Motor neuron (in vitro differentiated cells): ENCODE measurements at regions not wholly inside any gene's neighbourhood (a gene's known extent, or its start where the extent isn't known, plus 50 kb on each side); places are given as distances from the start of the nearest gene placed in this dataset.
"Not testable (repeated sequence)": the region's sequence is repeated elsewhere in the genome, so short reads cannot be mapped to it uniquely, and the experiment has no call there.

Experiments used
- ATAC-seq, 8 experiments: fragments of 200-7000 bp; cut with Tn5 transposase; replicated peaks in 6 of 8; 2 replicates each; pipeline ENCODE4 v1.8.0; 2021; ENCODE audit warnings: mild to moderate bottlenecking in 8 of 8, moderate library complexity in 8 of 8
- H3K27ac ChIP-seq, 2 donors: fragments of 250-450 bp; sonication (Bioruptor Pico); 2 replicates each; pipeline ENCODE4 v1.9.0; 2021; ENCODE audit warnings: antibody characterized with exemption in 2 of 2, mild to moderate bottlenecking in 2 of 2, moderate library complexity in 1 of 2
- H3K4me1 ChIP-seq, 2 donors: fragments of 250-450 bp; sonication (Bioruptor Pico); replicated peaks in 1 of 2; 2 replicates each; pipeline ENCODE4 v1.6.1; 2021; ENCODE audit warnings: antibody characterized with exemption in 2 of 2, mild to moderate bottlenecking in 2 of 2, moderate library complexity in 1 of 2
- H3K4me3 ChIP-seq, 5 donors: fragments of 250-450 bp; sonication (Bioruptor Pico); 2 replicates each; pipeline ENCODE4 v1.9.0; 2021; ENCODE audit warnings: antibody characterized with exemption in 5 of 5, mild to moderate bottlenecking in 5 of 5, moderate library complexity in 4 of 5
- whole genome bisulfite sequencing, 10 experiments: fragments of 450-650 bp; shearing (Covaris generic); methylation state at CpG; one replicate each; pipeline ENCODE4 v1.0.0; 2022; 5-methylcytosine and 5-hydroxymethylcytosine counted together
- in situ Hi-C, 9 experiments: fragments of 400-800 bp; cut with MboI; loops; one replicate each; pipeline ENCODE4 v1.15.0; 2021; ENCODE audit warnings: low sequenced_read_pairs in 9 of 9, low pct_unique_long_range_greater_than_20kb in 2 of 9; ENCODE audit not compliant: unreplicated experiment in 9 of 9

DNA sequence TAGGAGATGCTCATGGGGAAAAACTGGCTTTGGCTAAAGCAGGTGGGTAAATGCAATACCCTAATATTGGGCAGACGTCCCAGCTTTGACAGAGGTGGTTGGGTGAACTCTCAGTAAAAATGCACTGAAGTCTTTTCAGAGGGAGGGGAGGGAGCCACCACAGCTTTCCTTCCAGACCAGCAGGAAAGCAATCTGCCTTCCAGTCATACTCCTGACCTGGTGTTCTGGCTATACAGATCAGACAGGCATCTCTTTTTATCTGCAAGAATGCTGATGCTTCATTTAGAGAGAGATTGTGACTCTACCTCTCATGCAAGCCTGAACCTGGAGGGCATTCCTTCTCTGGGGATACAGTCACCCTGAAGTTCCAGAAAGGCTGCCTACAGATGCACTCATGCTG is 52.6 kb upstream of the ICA1 start:
- no peaks in the 10 kb centered on the region for H3K4me1 ChIP-seq
- H3K4me3 ChIP-seq: no peak overlapping the region
- H3K27ac ChIP-seq: no peak overlapping the region
- WGBS, 10 experiments: 0 to 89% (median 40%) methylated on average over 1 of the region's 1 CpG; no CpG with 5 or more reads in 6 of the 10 experiments
- in situ Hi-C loops: loop anchor here in 1 of 9 experiments (25.0 kb wide), 1 partner anchor 1227 kb away; no protein-coding TSS in a partner anchor
- no peak for ATAC-seq

DNA sequence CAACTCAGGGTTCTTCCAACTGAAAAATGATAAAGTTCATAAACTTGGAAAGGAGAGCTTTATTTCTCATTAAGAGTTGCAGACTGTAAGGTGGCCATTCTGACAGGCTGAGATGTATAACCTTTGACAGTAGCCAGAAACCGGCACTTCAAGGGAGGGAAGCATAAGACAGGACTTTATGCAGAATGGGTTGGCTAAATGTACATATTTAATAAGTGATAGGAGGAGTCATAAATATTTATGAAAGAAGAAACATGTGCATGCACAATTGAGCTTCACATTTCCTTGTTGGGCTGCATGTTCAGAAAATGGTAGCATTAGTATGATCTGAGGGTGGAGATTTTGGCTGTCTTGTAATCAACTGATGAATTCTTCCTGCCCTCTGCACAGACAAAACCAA is 57.1 kb upstream of the ICA1 start:
- 0 to 100% (median 86%) methylated on average over 1 of the region's 1 CpG; no CpG with 5 or more reads in 3 of the 10 experiments for WGBS, 10 experiments
- in situ Hi-C loops: loop anchor here in 1 of 9 experiments (25.0 kb wide), 1 partner anchor 1232 kb away; no protein-coding TSS in a partner anchor
- no peak overlapping the region for H3K4me3 ChIP-seq
- no peak overlapping the region for H3K27ac ChIP-seq
- no peaks in the 10 kb centered on the region for H3K4me1 ChIP-seq
- ATAC-seq: peak in 3 of 8 experiments; percentile 70 to 88 (median 73)

DNA sequence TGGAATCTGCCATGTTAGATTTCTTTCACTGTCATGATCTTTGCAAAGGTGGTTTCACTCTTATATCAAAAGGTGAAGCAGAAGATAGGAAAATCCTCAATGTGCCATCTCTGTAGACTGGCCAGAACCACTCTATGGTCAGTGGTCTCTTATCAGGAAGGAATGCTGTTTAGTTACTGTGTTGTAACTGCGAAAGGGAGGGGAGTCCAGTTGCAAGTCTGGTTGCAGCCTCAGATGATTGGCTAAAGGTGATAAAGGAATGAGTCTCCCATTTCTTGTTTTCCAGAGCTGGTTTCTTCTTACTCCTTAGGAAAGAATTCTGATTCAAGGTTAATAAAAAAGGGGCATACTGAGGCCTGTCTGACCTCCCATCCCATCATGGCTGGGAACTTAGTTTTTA is 58.2 kb upstream of the ICA1 start:
- Histone ChIP-seq H3K4me3 (no peak overlapping the region), H3K27ac (no peak overlapping the region), H3K4me1 (no peaks in the 10 kb centered on the region)
- in situ Hi-C loops: loop anchor here in 1 of 9 experiments (25.0 kb wide), 1 partner anchor 1233 kb away; no protein-coding TSS in a partner anchor
- 0 to 100% (median 75%) methylated on average over 1 of the region's 1 CpG; no CpG with 5 or more reads in 5 of the 10 experiments for whole genome bisulfite sequencing, 10 experiments
- ATAC-seq: no peak

DNA sequence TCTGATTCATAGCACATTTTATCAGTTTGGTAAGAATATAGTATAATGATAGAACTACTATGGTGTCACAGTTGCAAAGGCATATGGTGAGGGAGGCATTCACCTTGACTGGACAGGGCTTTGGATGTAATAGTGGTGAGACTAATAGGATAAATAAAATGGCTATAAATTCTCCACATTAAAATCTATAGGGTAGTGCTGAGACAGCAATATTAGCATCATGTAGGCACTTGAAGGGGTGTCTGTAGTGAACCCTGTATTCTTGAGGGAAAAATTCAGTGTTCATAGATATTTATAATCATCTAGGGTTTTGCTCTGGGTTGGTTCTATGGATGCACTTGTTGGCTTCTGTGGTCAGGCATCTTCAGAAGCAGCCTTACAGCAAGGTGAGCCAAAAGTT is 59.3 kb upstream of the ICA1 start:
- Histone ChIP-seq H3K4me1 (no peaks in the 10 kb centered on the region), H3K27ac (no peak overlapping the region), H3K4me3 (no peak overlapping the region)
- in situ Hi-C loops: loop anchor here in 1 of 9 experiments (25.0 kb wide), 1 partner anchor 1234 kb away; no protein-coding TSS in a partner anchor
- no peak for ATAC-seq

DNA sequence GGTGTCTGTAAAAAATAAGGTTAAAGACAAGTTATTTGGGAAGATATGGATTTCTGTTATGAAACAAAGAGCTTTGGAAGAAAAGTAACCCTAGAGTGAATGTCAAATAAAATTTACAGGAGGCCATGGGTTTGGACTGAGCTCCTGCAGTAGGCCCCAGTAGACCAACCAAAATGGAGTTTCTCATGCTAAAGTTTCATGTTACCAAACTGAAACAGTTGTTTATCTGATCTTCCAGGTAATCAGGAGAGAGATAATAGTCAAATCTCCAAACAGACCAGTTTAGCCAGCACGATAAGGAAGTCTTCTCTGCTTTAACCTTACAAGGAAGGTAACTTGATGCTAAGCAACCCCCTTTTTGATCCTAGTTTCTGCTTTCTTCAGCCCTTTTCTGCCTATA is 60.7 kb upstream of the ICA1 start:
- Histone ChIP-seq H3K4me1 (no peaks in the 10 kb centered on the region), H3K27ac (no peak overlapping the region), H3K4me3 (no peak overlapping the region)
- 0 to 89% (median 60%) methylated on average over 1 of the region's 1 CpG; no CpG with 5 or more reads in 1 of the 10 experiments for WGBS, 10 experiments
- no peak for ATAC-seq
- in situ Hi-C loops: loop anchor here in 1 of 9 experiments (25.0 kb wide), 1 partner anchor 1235 kb away; no protein-coding TSS in a partner anchor

DNA sequence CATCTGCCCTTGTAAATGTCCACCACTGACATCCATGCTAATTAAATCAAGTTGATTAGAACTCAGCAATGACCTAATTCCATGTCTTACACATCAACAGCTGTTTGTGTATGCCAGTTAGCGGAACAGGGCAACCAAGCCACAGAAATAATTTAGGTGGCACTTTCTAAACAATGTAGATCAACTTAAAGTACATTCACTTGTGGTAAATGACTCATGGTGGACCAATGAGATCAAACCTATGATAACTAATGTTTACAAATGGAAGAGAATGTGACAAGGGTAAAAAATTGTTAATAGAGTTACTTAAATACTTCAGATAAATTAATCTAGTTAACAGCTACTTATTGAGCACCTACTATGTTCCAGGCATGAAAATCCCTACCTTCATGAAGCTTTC is 63.1 kb upstream of the ICA1 start:
- in situ Hi-C loops: no loop called here

GRCh38 chr7:8327199-8327598 is 65.2 kb upstream of the ICA1 start:
- ATAC-seq: peak in 3 of 8 experiments; percentile 19 to 37 (median 27)
- H3K27ac ChIP-seq: no peak overlapping the region
- H3K4me1 ChIP-seq: no peaks in the 10 kb centered on the region
- no peak overlapping the region for H3K4me3 ChIP-seq
- in situ Hi-C loops: no loop called here
- 0 to 95% (median 62%) methylated on average over 1 to 3 of the region's 3 CpGs; no CpG with 5 or more reads in 2 of the 10 experiments for WGBS, 10 experiments

More for the DNA sequence above, 63.1 kb upstream of the ICA1 start:
- WGBS, 10 experiments: 14 to 100% (median 75%) methylated on average over 1 of the region's 1 CpG; no CpG with 5 or more reads in 4 of the 10 experiments
- Histone ChIP-seq H3K4me3 (no peak overlapping the region), H3K27ac (no peak overlapping the region), H3K4me1 (no peaks in the 10 kb centered on the region)
- ATAC-seq: no peak

GRCh38 chr7:8338206-8338605 is 76.2 kb upstream of the ICA1 start:
- H3K4me1 ChIP-seq: peaks cover 0 to 8% of the 10 kb centered on the region in 2 donors
- H3K4me3 ChIP-seq: no peak overlapping the region
- in situ Hi-C loops: no loop called here
- H3K27ac ChIP-seq: no peak overlapping the region
- ATAC-seq: peak in 1 of 8 experiments; percentile 34

DNA sequence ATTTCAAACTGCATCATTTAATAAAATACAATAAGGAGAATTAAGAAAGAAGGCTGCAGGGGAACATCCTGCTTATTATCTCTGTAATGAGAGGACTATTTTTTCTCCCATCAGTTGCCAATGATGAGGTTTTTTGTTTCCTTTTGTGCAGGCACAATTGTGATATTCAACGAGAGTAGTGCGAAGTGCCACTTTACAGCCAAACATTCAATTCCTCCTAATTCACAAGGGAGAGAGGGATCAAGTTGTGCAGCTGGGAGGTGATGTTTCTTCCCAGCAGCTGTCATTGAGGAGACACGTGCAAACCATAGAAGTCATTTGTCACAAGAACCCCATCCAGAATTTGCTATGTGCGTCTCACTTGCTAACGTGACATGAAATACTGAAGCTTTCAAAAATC is 81.6 kb upstream of the ICA1 start:
- ATAC-seq: peak in 2 of 8 experiments; percentile 30 to 45
- 0 to 78% (median 18%) methylated on average over 2 to 5 of the region's 5 CpGs; no CpG with 5 or more reads in 2 of the 10 experiments for WGBS, 10 experiments
- H3K4me1 ChIP-seq: peaks cover 0 to 12% of the 10 kb centered on the region in 2 donors
- no peak overlapping the region for H3K4me3 ChIP-seq
- in situ Hi-C loops: no loop called here
- H3K27ac ChIP-seq: no peak overlapping the region

DNA sequence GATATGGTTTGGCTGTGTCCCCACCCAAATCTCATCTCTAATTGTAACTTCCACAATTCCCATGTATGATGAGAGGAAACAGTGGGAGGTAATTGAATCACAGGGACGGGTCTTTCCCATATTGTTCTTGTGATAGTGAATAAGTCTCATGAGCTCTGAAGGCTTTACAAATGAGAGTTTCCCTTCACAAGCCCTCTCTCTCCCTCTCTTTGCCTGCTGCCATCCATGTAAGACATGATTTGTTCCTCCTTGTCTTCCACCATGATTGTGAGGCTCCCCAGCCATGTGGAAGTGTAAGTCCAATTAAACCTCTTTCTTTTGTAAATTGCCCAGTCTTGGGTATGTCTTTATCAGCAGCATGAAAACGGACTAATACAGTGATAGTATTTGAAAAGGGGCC is 85.4 kb upstream of the ICA1 start:
- H3K4me1 ChIP-seq: peaks cover 0 to 12% of the 10 kb centered on the region in 2 donors
- 0 to 88% (median 72%) methylated on average over 1 to 2 of the region's 2 CpGs; no CpG with 5 or more reads in 2 of the 10 experiments for WGBS, 10 experiments
- H3K27ac ChIP-seq, H3K4me3 ChIP-seq, ATAC-seq, in situ Hi-C loops: not testable (repeated sequence)

- H3K4me1 ChIP-seq: peaks cover 7 to 11% of the 10 kb centered on the region in 2 donors
- in situ Hi-C loops, ATAC-seq, H3K27ac ChIP-seq, H3K4me3 ChIP-seq: not testable (repeated sequence)
- WGBS, 10 experiments: 0 to 100% methylated on average over 1 of the region's 20 CpGs; no CpG with 5 or more reads in 8 of the 10 experiments
Measured at GRCh38 chr7:8351654-8352053, 81.8 kb upstream of the NXPH1 start.

DNA sequence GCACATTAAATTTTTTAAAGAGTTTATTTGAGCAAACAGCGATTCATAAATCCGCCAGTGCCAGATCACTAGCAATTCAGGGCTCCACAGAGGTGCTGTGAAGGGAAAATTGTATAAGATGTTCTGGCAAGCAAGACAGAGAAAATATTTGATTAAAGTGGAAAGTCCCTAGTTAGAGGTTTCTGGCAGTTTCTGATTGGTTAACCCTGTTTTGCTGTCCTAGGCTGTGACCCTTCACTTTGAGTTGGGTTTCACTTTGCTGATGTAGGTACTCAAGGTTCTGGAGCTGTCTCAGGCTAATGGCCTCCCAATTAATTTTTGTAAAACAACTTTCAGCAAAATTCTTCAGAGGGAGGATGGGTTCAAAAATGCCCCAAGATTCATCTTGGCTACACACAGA is 79.4 kb upstream of the NXPH1 start:
- no peak overlapping the region for H3K4me3 ChIP-seq
- WGBS, 10 experiments: 38 to 58% methylated on average over 2 of the region's 2 CpGs; no CpG with 5 or more reads in 8 of the 10 experiments

GRCh38 chr7:8354503-8354902 is 78.9 kb upstream of the NXPH1 start:
- in situ Hi-C loops: no loop called here
- Histone ChIP-seq H3K4me1 (peaks cover 14 to 17% of the 10 kb centered on the region in 2 donors), H3K4me3 (no peak overlapping the region), H3K27ac (peak overlapping the region in 1 of 2 donors; percentile 32)
- peak in 5 of 8 experiments; percentile 36 to 94 (median 57) for ATAC-seq
- WGBS, 10 experiments: 5 to 65% (median 24%) methylated on average over 3 to 4 of the region's 4 CpGs

More for the DNA sequence above, 79.4 kb upstream of the NXPH1 start:
- Histone ChIP-seq H3K27ac (peak overlapping the region in 1 of 2 donors; percentile 32), H3K4me1 (peaks cover 14 to 20% of the 10 kb centered on the region in 2 donors)
- no peak for ATAC-seq
- in situ Hi-C loops: no loop called here

- Histone ChIP-seq H3K27ac (no peak overlapping the region), H3K4me1 (peaks cover 16 to 23% of the 10 kb centered on the region in 2 donors), H3K4me3 (no peak overlapping the region)
- ATAC-seq: no peak
- WGBS, 10 experiments: 4 to 100% (median 92%) methylated on average over 1 to 3 of the region's 3 CpGs
- in situ Hi-C loops: no loop called here
Measured at GRCh38 chr7:8356071-8356470, 77.3 kb upstream of the NXPH1 start.
